Loucy (cell line): ENCODE measurements at regions not wholly inside any gene's neighbourhood (a gene's known extent, or its start where the extent isn't known, plus 50 kb on each side); places are given as distances from the start of the nearest gene placed in this dataset.

Experiments used
- H2AFZ ChIP-seq: fragments of 200-600 bp; sonication (generic); 2 replicates; pipeline ENCODE4 v1.6.0; 2016; ENCODE audit warnings: antibody characterized with exemption, mild to moderate bottlenecking, low read length, moderate library complexity
- H3F3A ChIP-seq: fragments of 200-600 bp; 2 replicates; pipeline ENCODE4 v1.6.0; 2016; ENCODE audit warnings: antibody characterized with exemption, low read depth, mild to moderate bottlenecking
- H3K27me3 ChIP-seq: fragments of 200-600 bp; sonication (generic); 2 replicates; pipeline ENCODE4 v1.6.1; 2014; ENCODE audit warnings: low read length, mild to moderate bottlenecking; ENCODE audit not compliant: insufficient read depth, poor library complexity, severe bottlenecking
- H3K36me3 ChIP-seq: fragments of 200-600 bp; sonication (generic); 2 replicates; pipeline ENCODE4 v1.6.1; 2016; ENCODE audit warnings: low read length; ENCODE audit not compliant: insufficient read depth
- H3K4me1 ChIP-seq: fragments of 200-600 bp; sonication (generic); 2 replicates; pipeline ENCODE4 v1.5.1; 2014; ENCODE audit warnings: low read length, mild to moderate bottlenecking; ENCODE audit not compliant: insufficient read depth, poor library complexity, severe bottlenecking
- H3K4me2 ChIP-seq: fragments of 200-600 bp; sonication (generic); 2 replicates; pipeline ENCODE4 v1.6.0; 2014; ENCODE audit warnings: antibody characterized with exemption, low read length, low read depth, mild to moderate bottlenecking; ENCODE audit not compliant: poor library complexity, severe bottlenecking
- H3K4me3 ChIP-seq: fragments of 200-600 bp; sonication (generic); 2 replicates; pipeline ENCODE4 v1.5.1; 2014; ENCODE audit warnings: low read length, mild to moderate bottlenecking, mixed read lengths; ENCODE audit not compliant: poor library complexity, severe bottlenecking
- H3K79me2 ChIP-seq: fragments of 200-600 bp; sonication (generic); 2 replicates; pipeline ENCODE4 v1.6.1; 2014; ENCODE audit warnings: low read length; ENCODE audit not compliant: insufficient read depth
- H3K9ac ChIP-seq: fragments of 200-600 bp; sonication (generic); 2 replicates; pipeline ENCODE4 v1.6.0; 2014; ENCODE audit warnings: mild to moderate bottlenecking, low read depth, low read length, moderate library complexity; ENCODE audit not compliant: poor library complexity, severe bottlenecking
- H3K9me2 ChIP-seq: fragments of 200-600 bp; sonication (generic); replicated peaks from 2 replicates; pipeline ENCODE4 v1.6.1; 2016; ENCODE audit warnings: low read depth, low read length, mixed read lengths
- H3K9me3 ChIP-seq: fragments of 200-600 bp; sonication (generic); 2 replicates; pipeline ENCODE4 v1.6.1; 2014; ENCODE audit warnings: mild to moderate bottlenecking, antibody characterized with exemption, low read length, low read depth; ENCODE audit not compliant: insufficient read depth
- H4K20me1 ChIP-seq: fragments of 200-600 bp; sonication (generic); 2 replicates; pipeline ENCODE4 v1.6.0; 2014; ENCODE audit warnings: antibody characterized with exemption, low read length, mild to moderate bottlenecking; ENCODE audit not compliant: insufficient read depth, poor library complexity, severe bottlenecking
- EZH2phosphoT487 ChIP-seq: fragments of 200-600 bp; IDR thresholded peaks from 2 replicates; pipeline ENCODE4 v1.6.1; 2018; ENCODE audit warnings: antibody characterized with exemption, mild to moderate bottlenecking, moderate library complexity, borderline replicate concordance
- TF ChIP-seq, protein P1 (sequence below): fragments of 200-600 bp; sonication (generic); conservative IDR thresholded peaks from 2 replicates; pipeline ENCODE4 v1.5.1; 2014; ENCODE audit warnings: mild to moderate bottlenecking, antibody characterized with exemption, low read length

DNA sequence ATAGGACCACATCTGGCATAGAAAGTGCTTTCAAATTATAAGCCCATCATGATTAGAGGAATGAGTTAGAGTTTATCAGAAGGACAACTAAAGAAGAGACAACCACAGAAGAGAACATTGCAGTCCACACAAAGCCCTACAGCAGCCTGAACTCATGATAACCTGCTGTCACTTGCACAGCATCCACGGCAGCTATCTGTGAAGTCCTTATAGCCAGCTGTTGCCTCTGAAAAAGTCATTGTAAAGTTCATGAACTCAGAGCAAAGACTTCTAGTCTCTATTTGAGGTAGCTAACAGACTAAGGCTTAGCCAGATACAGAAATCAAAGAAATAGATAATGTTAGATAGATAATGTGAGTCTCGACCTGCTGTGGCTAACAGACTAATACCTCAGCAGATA lies 450.0 kb downstream of the KLF5 start:
- Histone ChIP-seq H3K4me3 (no peak overlapping the region), H3K9ac (no peak overlapping the region), H4K20me1 (no peaks in the 10 kb centered on the region), H3K79me2 (no peaks in the 10 kb centered on the region), H3K4me2 (no peak overlapping the region), H3F3A (no peaks in the 10 kb centered on the region), H2AFZ (no peak overlapping the region), H3K36me3 (no peaks in the 10 kb centered on the region), H3K4me1 (no peaks in the 10 kb centered on the region), H3K27me3 (no peaks in the 10 kb centered on the region), H3K9me2 (no peaks in the 10 kb centered on the region), H3K9me3 (no peaks in the 10 kb centered on the region)
- TF ChIP-seq, protein P1, sequence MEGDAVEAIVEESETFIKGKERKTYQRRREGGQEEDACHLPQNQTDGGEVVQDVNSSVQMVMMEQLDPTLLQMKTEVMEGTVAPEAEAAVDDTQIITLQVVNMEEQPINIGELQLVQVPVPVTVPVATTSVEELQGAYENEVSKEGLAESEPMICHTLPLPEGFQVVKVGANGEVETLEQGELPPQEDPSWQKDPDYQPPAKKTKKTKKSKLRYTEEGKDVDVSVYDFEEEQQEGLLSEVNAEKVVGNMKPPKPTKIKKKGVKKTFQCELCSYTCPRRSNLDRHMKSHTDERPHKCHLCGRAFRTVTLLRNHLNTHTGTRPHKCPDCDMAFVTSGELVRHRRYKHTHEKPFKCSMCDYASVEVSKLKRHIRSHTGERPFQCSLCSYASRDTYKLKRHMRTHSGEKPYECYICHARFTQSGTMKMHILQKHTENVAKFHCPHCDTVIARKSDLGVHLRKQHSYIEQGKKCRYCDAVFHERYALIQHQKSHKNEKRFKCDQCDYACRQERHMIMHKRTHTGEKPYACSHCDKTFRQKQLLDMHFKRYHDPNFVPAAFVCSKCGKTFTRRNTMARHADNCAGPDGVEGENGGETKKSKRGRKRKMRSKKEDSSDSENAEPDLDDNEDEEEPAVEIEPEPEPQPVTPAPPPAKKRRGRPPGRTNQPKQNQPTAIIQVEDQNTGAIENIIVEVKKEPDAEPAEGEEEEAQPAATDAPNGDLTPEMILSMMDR: no peak
- no peak for TF ChIP-seq EZH2phosphoT487

DNA sequence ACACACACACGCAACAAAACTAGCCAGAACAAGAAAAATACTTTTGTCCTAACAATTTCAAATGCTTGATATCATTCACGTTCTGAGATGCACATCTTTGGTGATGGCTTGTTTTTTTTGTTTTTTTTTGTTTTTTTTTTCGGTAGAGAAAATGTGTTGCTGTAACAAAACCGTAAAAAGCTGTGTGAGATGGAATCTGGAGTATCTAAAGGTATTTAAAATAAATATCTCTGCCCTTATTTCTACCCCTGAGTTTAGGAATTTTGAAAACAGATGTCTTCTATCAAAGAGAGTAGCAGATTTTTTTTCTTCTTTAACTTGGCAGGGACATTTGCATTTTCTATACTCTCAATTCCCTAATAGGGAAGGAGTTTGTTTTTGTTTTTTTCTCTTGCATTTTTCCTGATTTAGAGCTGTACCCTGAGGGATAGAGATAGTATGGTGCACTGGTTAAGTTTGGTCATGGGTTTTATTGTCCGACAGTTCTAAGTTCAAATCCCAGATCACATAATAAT lies 446.6 kb downstream of the KLF5 start:
- Histone ChIP-seq H3K27me3 (no peaks in the 10 kb centered on the region), H3K9me2 (no peaks in the 10 kb centered on the region), H3K9me3 (no peaks in the 10 kb centered on the region), H3K4me2 (no peak overlapping the region), H3K79me2 (no peaks in the 10 kb centered on the region), H3K9ac (no peak overlapping the region), H4K20me1 (no peaks in the 10 kb centered on the region), H3K4me1 (no peaks in the 10 kb centered on the region), H3F3A (no peaks in the 10 kb centered on the region), H3K4me3 (no peak overlapping the region), H2AFZ (no peak overlapping the region), H3K36me3 (no peaks in the 10 kb centered on the region)
- TF ChIP-seq, protein P1: no peak
- TF ChIP-seq EZH2phosphoT487: no peak

- no peaks in the 10 kb centered on the region for H3K9me2 ChIP-seq
- H3K79me2 ChIP-seq: no peaks in the 10 kb centered on the region
- H3K4me2 ChIP-seq: no peak overlapping the region
- no peaks in the 10 kb centered on the region for H3F3A ChIP-seq
- no peak overlapping the region for H2AFZ ChIP-seq
- TF ChIP-seq EZH2phosphoT487: no peak
- TF ChIP-seq, protein P1: no peak
- no peaks in the 10 kb centered on the region for H3K36me3 ChIP-seq
- no peaks in the 10 kb centered on the region for H3K27me3 ChIP-seq
- no peak overlapping the region for H3K4me3 ChIP-seq
- no peaks in the 10 kb centered on the region for H3K9me3 ChIP-seq
- no peak overlapping the region for H3K9ac ChIP-seq
- H3K4me1 ChIP-seq: no peaks in the 10 kb centered on the region
- H4K20me1 ChIP-seq: no peaks in the 10 kb centered on the region
Measured at GRCh38 chr13:73499695-73500094, 440.9 kb downstream of the KLF5 start.
